Progenitor cell of endocrine pancreas (in vitro differentiated cells): ENCODE measurements at regions not wholly inside any gene's neighbourhood (a gene's known extent, or its start where the extent isn't known, plus 50 kb on each side); places are given as distances from the start of the nearest gene placed in this dataset.

Experiments
- DNase-seq: peaks from one replicate; pipeline ENCODE4 v3.0.0; 2021; ENCODE audit warnings: low spot score; ENCODE audit not compliant: unreplicated experiment
- H3K27ac Mint-ChIP-seq: 2 replicates; pipeline ENCODE4 v1.8.0; 2021; ENCODE audit warnings: mild to moderate bottlenecking, moderate library complexity, mixed read lengths
- H3K27me3 Mint-ChIP-seq: 2 replicates; pipeline ENCODE4 v1.8.0; 2021; ENCODE audit warnings: mixed read lengths
- H3K36me3 Mint-ChIP-seq: 2 replicates; pipeline ENCODE4 v1.8.0; 2022; ENCODE audit warnings: mixed read lengths; ENCODE audit not compliant: insufficient read depth
- H3K4me1 Mint-ChIP-seq: 2 replicates; pipeline ENCODE4 v1.8.0; 2021; ENCODE audit warnings: low read depth, mixed read lengths
- H3K4me3 Mint-ChIP-seq: 2 replicates; pipeline ENCODE4 v1.8.0; 2021; ENCODE audit warnings: low read depth, mild to moderate bottlenecking, moderate library complexity, mixed read lengths
- H3K9me3 Mint-ChIP-seq: 2 replicates; pipeline ENCODE4 v1.8.0; 2021; ENCODE audit warnings: low read depth, mixed read lengths
- CTCF ChIP-seq: fragments of 200-600 bp; sonication (generic); IDR thresholded peaks from one replicate; pipeline ENCODE4 v1.5.0; 2021; ENCODE audit warnings: antibody characterized with exemption, mild to moderate bottlenecking; ENCODE audit not compliant: unreplicated experiment

- peaks cover 2% of the 10 kb centered on the region for H3K4me1 Mint-ChIP-seq
- no peak overlapping the region for H3K27ac Mint-ChIP-seq
- no peaks in the 10 kb centered on the region for H3K9me3 Mint-ChIP-seq
- DNase-seq, result no peak
- no peak overlapping the region for H3K4me3 Mint-ChIP-seq
- no peak for TF ChIP-seq CTCF
- peaks cover 5% of the 10 kb centered on the region for H3K27me3 Mint-ChIP-seq
- H3K36me3 Mint-ChIP-seq, result no peaks in the 10 kb centered on the region
These were observed 178.8 kb upstream of the ST6GAL2 start for GRCh38 chr2:107064750-107065149.

GRCh38 chr2:107068069-107068916, 182.3 kb upstream of the ST6GAL2 start:
- Mint-ChIP-seq H3K4me3 (no peak overlapping the region), H3K36me3 (no peaks in the 10 kb centered on the region), H3K27me3 (peaks cover 5% of the 10 kb centered on the region), H3K27ac (no peak overlapping the region), H3K9me3 (no peaks in the 10 kb centered on the region), H3K4me1 (peaks cover 2% of the 10 kb centered on the region)
- DNase-seq, result no peak
- no peak for TF ChIP-seq CTCF

- Mint-ChIP-seq H3K27me3 (peaks cover 2% of the 10 kb centered on the region), H3K36me3 (no peaks in the 10 kb centered on the region), H3K9me3 (no peaks in the 10 kb centered on the region), H3K27ac (no peak overlapping the region), H3K4me1 (peaks cover 2% of the 10 kb centered on the region), H3K4me3 (no peak overlapping the region)
- no peak for DNase-seq
- TF ChIP-seq CTCF, result no peak
These were observed 183.9 kb upstream of the ST6GAL2 start for GRCh38 chr2:107069890-107070289.

GRCh38 chr2:107072150-107072940, 186.4 kb upstream of the ST6GAL2 start:
- H3K4me1 Mint-ChIP-seq, result peaks cover 2% of the 10 kb centered on the region
- no peak overlapping the region for H3K27ac Mint-ChIP-seq
- H3K36me3 Mint-ChIP-seq, result no peaks in the 10 kb centered on the region
- H3K4me3 Mint-ChIP-seq, result no peak overlapping the region
- H3K27me3 Mint-ChIP-seq, result peaks cover 2% of the 10 kb centered on the region
- no peak for DNase-seq
- no peaks in the 10 kb centered on the region for H3K9me3 Mint-ChIP-seq
- no peak for TF ChIP-seq CTCF

- DNase-seq, result no peak
- no peaks in the 10 kb centered on the region for H3K27me3 Mint-ChIP-seq
- no peak overlapping the region for H3K4me3 Mint-ChIP-seq
- no peaks in the 10 kb centered on the region for H3K36me3 Mint-ChIP-seq
- H3K27ac Mint-ChIP-seq, result no peak overlapping the region
- no peaks in the 10 kb centered on the region for H3K4me1 Mint-ChIP-seq
- no peaks in the 10 kb centered on the region for H3K9me3 Mint-ChIP-seq
- no peak for TF ChIP-seq CTCF
These were observed 192.6 kb upstream of the ST6GAL2 start for GRCh38 chr2:107078584-107078983.
